DOHH2 (cell line): ENCODE measurements at regions not wholly inside any gene's neighbourhood (a gene's known extent, or its start where the extent isn't known, plus 50 kb on each side); places are given as distances from the start of the nearest gene placed in this dataset.

Experiments used
- H3F3A ChIP-seq: fragments of 200-600 bp; sonication (generic), shearing (Covaris generic); 2 replicates; pipeline ENCODE4 v1.6.0; 2016; ENCODE audit warnings: antibody characterized with exemption, mild to moderate bottlenecking; ENCODE audit not compliant: control insufficient read depth, insufficient read depth
- H3K27ac ChIP-seq: fragments of 200-600 bp; sonication (generic); 2 replicates; pipeline ENCODE4 v1.5.1; 2014; ENCODE audit warnings: low read depth, mild to moderate bottlenecking, low read length, moderate library complexity
- H3K27me3 ChIP-seq: fragments of 200-600 bp; sonication (generic); 2 replicates; pipeline ENCODE4 v1.6.1; 2014; ENCODE audit warnings: mild to moderate bottlenecking, low read length, mixed read lengths; ENCODE audit not compliant: control insufficient read depth
- H3K36me3 ChIP-seq: fragments of 200-600 bp; sonication (generic); 2 replicates; pipeline ENCODE4 v1.6.1; 2014; ENCODE audit warnings: mild to moderate bottlenecking, low read length, moderate library complexity, mixed read lengths; ENCODE audit not compliant: control insufficient read depth
- H3K4me1 ChIP-seq: fragments of 200-600 bp; sonication (generic); 2 replicates; pipeline ENCODE4 v1.6.1; 2014; ENCODE audit warnings: mild to moderate bottlenecking, low read length, mixed read lengths; ENCODE audit not compliant: control insufficient read depth
- H3K4me2 ChIP-seq: fragments of 200-600 bp; sonication (generic); 2 replicates; pipeline ENCODE4 v1.6.0; 2014; ENCODE audit warnings: mild to moderate bottlenecking, low read length, moderate library complexity
- H3K4me3 ChIP-seq: fragments of 200-600 bp; sonication (generic); 2 replicates; pipeline ENCODE4 v1.5.1; 2014; ENCODE audit warnings: mild to moderate bottlenecking, low read length, mixed read lengths
- H3K79me2 ChIP-seq: fragments of 200-600 bp; sonication (generic); 2 replicates; pipeline ENCODE4 v1.6.1; 2014; ENCODE audit warnings: mild to moderate bottlenecking, low read length, mixed read lengths; ENCODE audit not compliant: control insufficient read depth
- H3K9me2 ChIP-seq: fragments of 200-600 bp; sonication (generic); replicated peaks from 2 replicates; pipeline ENCODE4 v1.6.1; 2014; ENCODE audit warnings: mild to moderate bottlenecking, low read length, mixed read lengths; ENCODE audit not compliant: control insufficient read depth
- H3K9me3 ChIP-seq: fragments of 200-600 bp; sonication (generic); 2 replicates; pipeline ENCODE4 v1.6.1; 2014; ENCODE audit warnings: antibody characterized with exemption, low read length, mixed read lengths; ENCODE audit not compliant: control insufficient read depth, insufficient read depth
- H4K20me1 ChIP-seq: fragments of 200-600 bp; sonication (generic); 2 replicates; pipeline ENCODE4 v1.6.0; 2014; ENCODE audit warnings: low read depth, mild to moderate bottlenecking, antibody characterized with exemption, low read length, moderate library complexity; ENCODE audit not compliant: control insufficient read depth, insufficient read depth
- CTCF ChIP-seq: fragments of 200-600 bp; sonication (generic); IDR thresholded peaks from one replicate; pipeline ENCODE4 v1.5.1; 2014; ENCODE audit warnings: antibody characterized with exemption, mild to moderate bottlenecking, low read depth, low read length; ENCODE audit not compliant: poor library complexity, severe bottlenecking
- EZH2phosphoT487 ChIP-seq: fragments of 200-600 bp; sonication (generic); IDR thresholded peaks from 2 replicates; pipeline ENCODE4 v1.6.1; 2017; ENCODE audit warnings: borderline replicate concordance, mild to moderate bottlenecking, antibody characterized with exemption, low read length, moderate library complexity, mixed read lengths

GRCh38 chr5:162227075-162227474 lies 159.5 kb downstream of the GABRG2 start:
- H3K9me3 ChIP-seq, result no peaks in the 10 kb centered on the region
- H4K20me1 ChIP-seq, result no peaks in the 10 kb centered on the region
- H3K36me3 ChIP-seq, result no peaks in the 10 kb centered on the region
- H3K4me1 ChIP-seq, result no peaks in the 10 kb centered on the region
- no peaks in the 10 kb centered on the region; the same call in 1 of the 2 replicates for H3K9me2 ChIP-seq
- no peaks in the 10 kb centered on the region for H3F3A ChIP-seq
- H3K79me2 ChIP-seq, result no peaks in the 10 kb centered on the region
- TF ChIP-seq EZH2phosphoT487 (no peak), CTCF (no peak)
- H3K27ac ChIP-seq, result no peak overlapping the region
- H3K27me3 ChIP-seq, result no peaks in the 10 kb centered on the region
- H3K4me2 ChIP-seq, result no peak overlapping the region
- no peak overlapping the region for H3K4me3 ChIP-seq

- no peaks in the 10 kb centered on the region for H4K20me1 ChIP-seq
- no peak for TF ChIP-seq EZH2phosphoT487
- no peak for TF ChIP-seq CTCF
- no peak overlapping the region for H3K4me2 ChIP-seq
- no peaks in the 10 kb centered on the region for H3K4me1 ChIP-seq
- H3K4me3 ChIP-seq, result no peak overlapping the region
- H3K36me3 ChIP-seq, result no peaks in the 10 kb centered on the region
- no peaks in the 10 kb centered on the region for H3K79me2 ChIP-seq
- no peak overlapping the region for H3K27ac ChIP-seq
- H3F3A ChIP-seq, result no peaks in the 10 kb centered on the region
- peaks cover under 1% of the 10 kb centered on the region; the same call in 1 of the 2 replicates for H3K9me3 ChIP-seq
- H3K9me2 ChIP-seq, result no peaks in the 10 kb centered on the region
- no peaks in the 10 kb centered on the region for H3K27me3 ChIP-seq
Observed at GRCh38 chr5:162230348-162230747, 162.8 kb downstream of the GABRG2 start.

DNA sequence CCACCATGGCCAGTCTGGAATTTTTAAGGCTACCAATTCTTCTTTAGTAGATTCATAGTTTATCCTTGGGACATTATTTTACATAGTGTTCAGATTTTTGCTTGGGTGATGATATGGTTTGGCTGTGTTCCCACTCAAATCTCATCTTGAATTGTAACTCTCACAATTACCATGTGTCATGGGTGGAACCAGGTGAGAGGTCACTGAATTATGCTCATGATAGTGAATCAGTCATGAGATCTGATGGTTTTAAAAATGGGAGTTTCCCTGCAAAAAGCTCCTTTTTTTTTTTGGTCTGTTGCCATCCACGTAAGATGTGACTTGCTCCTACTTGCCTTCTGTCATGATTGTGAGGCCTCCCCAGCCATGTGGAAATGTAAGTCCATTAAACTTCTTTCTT lies 163.9 kb downstream of the GABRG2 start:
- Histone ChIP-seq H3K36me3 (no peaks in the 10 kb centered on the region), H3K4me2 (no peak overlapping the region), H4K20me1 (no peaks in the 10 kb centered on the region), H3K4me3 (no peak overlapping the region), H3K9me3 (peaks cover 4% of the 10 kb centered on the region; the same call in 1 of the 2 replicates), H3F3A (no peaks in the 10 kb centered on the region), H3K79me2 (no peaks in the 10 kb centered on the region), H3K27me3 (no peaks in the 10 kb centered on the region), H3K9me2 (no peaks in the 10 kb centered on the region), H3K4me1 (no peaks in the 10 kb centered on the region), H3K27ac (no peak overlapping the region)
- no peak for TF ChIP-seq CTCF
- TF ChIP-seq EZH2phosphoT487, result no peak

- H3K79me2 ChIP-seq, result no peaks in the 10 kb centered on the region
- no peaks in the 10 kb centered on the region for H3K27me3 ChIP-seq
- no peak overlapping the region for H3K27ac ChIP-seq
- no peaks in the 10 kb centered on the region; the same call in 1 of the 2 replicates for H3K9me2 ChIP-seq
- H3K9me3 ChIP-seq, result no peaks in the 10 kb centered on the region; the same call in 1 of the 2 replicates
- no peak overlapping the region for H3K4me3 ChIP-seq
- H3K4me1 ChIP-seq, result no peaks in the 10 kb centered on the region
- no peaks in the 10 kb centered on the region for H3F3A ChIP-seq
- no peak for TF ChIP-seq CTCF
- no peak for TF ChIP-seq EZH2phosphoT487
- H4K20me1 ChIP-seq, result no peaks in the 10 kb centered on the region
- no peaks in the 10 kb centered on the region for H3K36me3 ChIP-seq
- H3K4me2 ChIP-seq, result no peak overlapping the region
Observed at GRCh38 chr5:162240734-162241133, 173.2 kb downstream of the GABRG2 start.
